Activated naive CD4-positive, alpha-beta T cell treated with anti-CD3 and anti-CD28 coated beads, Interleukin-2, amount 50 U/mL, for 24 hours (primary cell): ENCODE measurements at regions not wholly inside any gene's neighbourhood (a gene's known extent, or its start where the extent isn't known, plus 50 kb on each side); places are given as distances from the start of the nearest gene placed in this dataset.
"Not testable (repeated sequence)": the region's sequence is repeated elsewhere in the genome, so short reads cannot be mapped to it uniquely, and the experiment has no call there.

Source experiments
- H3K27ac Mint-ChIP-seq: one replicate; pipeline ENCODE4 v1.8.0; 2021; ENCODE audit warnings: mild to moderate bottlenecking, mixed read lengths
- H3K27me3 Mint-ChIP-seq: one replicate; pipeline ENCODE4 v1.8.0; 2021; ENCODE audit warnings: mixed read lengths
- H3K36me3 Mint-ChIP-seq: one replicate; pipeline ENCODE4 v1.8.0; 2021; ENCODE audit warnings: mixed read lengths
- H3K4me1 Mint-ChIP-seq: one replicate; pipeline ENCODE4 v1.8.0; 2021; ENCODE audit warnings: mixed read lengths
- H3K4me3 Mint-ChIP-seq: one replicate; pipeline ENCODE4 v1.8.0; 2021; ENCODE audit warnings: mild to moderate bottlenecking, mixed read lengths
- H3K9me3 Mint-ChIP-seq: one replicate; pipeline ENCODE4 v1.8.0; 2021; ENCODE audit warnings: mixed read lengths

GRCh38 chr7:131938788-131939187 is 382.4 kb upstream of the PODXL start:
- not testable (repeated sequence) for H3K27ac Mint-ChIP-seq, H3K9me3 Mint-ChIP-seq, H3K27me3 Mint-ChIP-seq, H3K36me3 Mint-ChIP-seq, H3K4me1 Mint-ChIP-seq, H3K4me3 Mint-ChIP-seq

- no peaks in the 10 kb centered on the region for H3K36me3 Mint-ChIP-seq
- H3K27ac Mint-ChIP-seq, result no peak overlapping the region
- no peak overlapping the region for H3K4me3 Mint-ChIP-seq
- no peaks in the 10 kb centered on the region for H3K9me3 Mint-ChIP-seq
- H3K4me1 Mint-ChIP-seq, result no peaks in the 10 kb centered on the region
- peaks cover 2% of the 10 kb centered on the region for H3K27me3 Mint-ChIP-seq
Measured at GRCh38 chr7:131937868-131938267, 381.4 kb upstream of the PODXL start.

- Mint-ChIP-seq H3K27ac (no peak overlapping the region), H3K36me3 (no peaks in the 10 kb centered on the region), H3K9me3 (no peaks in the 10 kb centered on the region), H3K27me3 (no peaks in the 10 kb centered on the region), H3K4me3 (no peak overlapping the region), H3K4me1 (no peaks in the 10 kb centered on the region)
Measured at GRCh38 chr7:131935180-131935579, 378.8 kb upstream of the PODXL start.

DNA sequence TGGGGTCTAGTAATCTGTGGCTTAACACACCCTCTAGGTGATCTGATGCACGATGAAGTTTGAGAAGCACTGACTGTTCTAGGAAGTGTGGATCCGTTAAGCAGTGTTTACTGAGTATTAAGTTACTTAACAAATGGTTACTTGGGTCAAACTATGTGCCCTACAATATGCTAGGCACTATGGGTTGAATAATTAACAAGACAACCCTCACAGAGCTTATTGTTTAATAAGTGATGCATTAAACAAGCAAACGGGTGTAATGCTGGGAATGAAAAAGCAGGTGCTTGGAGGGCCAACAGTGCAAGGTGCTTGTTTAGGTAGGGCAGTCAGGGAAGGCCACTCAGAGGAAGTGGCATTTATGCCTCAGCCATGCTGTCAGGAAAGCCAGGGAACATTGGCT is 378.0 kb upstream of the PODXL start:
- no peak overlapping the region for H3K4me3 Mint-ChIP-seq
- H3K36me3 Mint-ChIP-seq, result no peaks in the 10 kb centered on the region
- H3K9me3 Mint-ChIP-seq, result no peaks in the 10 kb centered on the region
- H3K27ac Mint-ChIP-seq, result no peak overlapping the region
- H3K27me3 Mint-ChIP-seq, result no peaks in the 10 kb centered on the region
- H3K4me1 Mint-ChIP-seq, result no peaks in the 10 kb centered on the region

DNA sequence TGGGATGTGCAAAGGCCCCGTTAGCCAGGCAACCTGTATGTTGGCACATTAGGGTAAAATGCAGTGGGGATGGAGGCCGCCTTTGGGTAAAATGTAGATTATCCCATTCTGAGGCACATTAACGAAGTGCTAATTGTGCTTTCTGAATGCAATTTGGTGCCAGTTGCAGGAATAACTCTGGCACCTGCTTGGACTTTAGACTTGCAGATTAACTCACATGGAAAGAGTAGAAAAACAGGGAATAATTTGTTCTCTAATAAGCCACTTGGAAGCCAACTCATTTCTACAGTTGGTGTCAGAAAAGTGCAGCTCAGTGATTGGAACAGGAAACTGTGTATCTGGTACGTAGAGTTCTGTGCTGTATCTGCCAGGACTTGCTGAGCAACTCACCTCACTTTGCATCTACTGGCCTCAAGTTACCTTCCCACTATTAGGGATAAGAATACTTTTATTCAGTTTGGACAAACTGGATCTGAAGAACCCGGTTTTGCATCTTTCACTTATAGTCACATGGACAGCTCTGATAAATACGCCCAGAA is 377.4 kb upstream of the PODXL start:
- no peaks in the 10 kb centered on the region for H3K36me3 Mint-ChIP-seq
- H3K4me3 Mint-ChIP-seq, result no peak overlapping the region
- H3K9me3 Mint-ChIP-seq, result no peaks in the 10 kb centered on the region
- no peak overlapping the region for H3K27ac Mint-ChIP-seq
- H3K27me3 Mint-ChIP-seq, result no peaks in the 10 kb centered on the region
- H3K4me1 Mint-ChIP-seq, result no peaks in the 10 kb centered on the region

- H3K9me3 Mint-ChIP-seq, H3K4me3 Mint-ChIP-seq, H3K27me3 Mint-ChIP-seq, H3K36me3 Mint-ChIP-seq, H3K4me1 Mint-ChIP-seq, H3K27ac Mint-ChIP-seq: not testable (repeated sequence)
Measured at GRCh38 chr7:131933219-131933618, 376.8 kb upstream of the PODXL start.

DNA sequence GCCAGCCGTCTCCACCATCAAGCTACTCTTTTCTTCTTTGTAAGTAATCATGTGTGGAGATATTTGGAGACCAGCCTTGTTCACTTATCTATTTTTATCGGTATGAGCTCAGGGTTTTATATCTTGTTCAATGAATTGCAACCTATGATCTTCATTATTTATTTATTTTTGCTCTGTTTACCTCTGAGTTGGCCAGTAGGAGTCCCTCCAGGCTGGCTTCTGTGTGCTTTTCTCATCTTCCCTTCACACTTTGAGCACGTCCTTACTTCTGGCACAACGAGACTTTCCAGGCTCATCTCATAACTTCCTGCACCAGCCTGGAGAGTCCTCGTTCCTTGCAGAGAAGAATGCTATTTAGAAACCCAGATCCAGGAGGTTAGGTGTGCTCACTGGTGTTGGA is 375.8 kb upstream of the PODXL start:
- H3K27ac Mint-ChIP-seq, result no peak overlapping the region

DNA sequence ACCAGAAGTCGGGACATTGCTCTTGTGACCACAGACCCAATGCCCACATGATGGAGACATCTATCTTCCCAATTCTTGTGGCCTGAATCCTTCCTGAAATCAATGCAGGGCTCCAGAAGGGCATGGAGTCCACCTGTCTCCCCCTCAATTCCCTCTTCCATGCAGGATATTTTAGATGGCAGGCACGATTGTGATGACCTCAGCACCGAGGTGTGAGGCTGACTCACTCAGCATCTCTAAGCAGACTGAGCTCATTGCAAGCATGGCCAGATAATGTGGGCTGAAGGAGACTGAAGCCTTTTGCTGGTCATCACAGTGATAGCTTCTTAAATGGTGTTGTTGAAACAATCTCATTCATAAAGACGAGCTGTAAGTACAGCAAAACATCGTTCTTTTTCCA is 374.9 kb upstream of the PODXL start:
- H3K4me3 Mint-ChIP-seq, result no peak overlapping the region
- H3K36me3 Mint-ChIP-seq, result no peaks in the 10 kb centered on the region
- H3K9me3 Mint-ChIP-seq, result no peaks in the 10 kb centered on the region
- H3K27me3 Mint-ChIP-seq, result peaks cover 8% of the 10 kb centered on the region
- H3K27ac Mint-ChIP-seq, result no peak overlapping the region
- H3K4me1 Mint-ChIP-seq, result no peaks in the 10 kb centered on the region

More for the DNA sequence above, 375.8 kb upstream of the PODXL start:
- Mint-ChIP-seq H3K27me3 (peaks cover 6% of the 10 kb centered on the region), H3K9me3 (no peaks in the 10 kb centered on the region), H3K4me3 (no peak overlapping the region), H3K36me3 (no peaks in the 10 kb centered on the region), H3K4me1 (no peaks in the 10 kb centered on the region)

DNA sequence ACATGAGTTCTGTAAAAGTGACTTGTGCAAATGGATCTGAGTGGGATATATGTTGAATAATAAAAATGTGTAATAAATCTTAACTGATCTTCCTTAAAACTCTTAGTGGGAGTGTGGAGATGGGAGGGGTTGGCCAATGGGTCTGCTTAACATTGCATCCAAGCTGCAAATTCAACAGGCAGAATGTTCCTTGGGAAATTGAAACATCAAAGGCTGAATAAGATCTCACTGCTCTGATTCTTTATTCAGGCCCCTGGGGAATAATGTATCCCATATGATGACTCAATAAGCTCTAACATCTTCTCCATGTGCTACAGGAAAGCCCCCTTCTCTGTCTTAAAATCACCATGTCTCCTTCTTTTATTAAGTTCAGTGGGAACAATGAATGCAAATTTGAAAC is 373.2 kb upstream of the PODXL start:
- Mint-ChIP-seq H3K4me1 (no peaks in the 10 kb centered on the region), H3K9me3 (no peaks in the 10 kb centered on the region), H3K4me3 (no peak overlapping the region), H3K27ac (no peak overlapping the region), H3K27me3 (peaks cover 8% of the 10 kb centered on the region), H3K36me3 (no peaks in the 10 kb centered on the region)

DNA sequence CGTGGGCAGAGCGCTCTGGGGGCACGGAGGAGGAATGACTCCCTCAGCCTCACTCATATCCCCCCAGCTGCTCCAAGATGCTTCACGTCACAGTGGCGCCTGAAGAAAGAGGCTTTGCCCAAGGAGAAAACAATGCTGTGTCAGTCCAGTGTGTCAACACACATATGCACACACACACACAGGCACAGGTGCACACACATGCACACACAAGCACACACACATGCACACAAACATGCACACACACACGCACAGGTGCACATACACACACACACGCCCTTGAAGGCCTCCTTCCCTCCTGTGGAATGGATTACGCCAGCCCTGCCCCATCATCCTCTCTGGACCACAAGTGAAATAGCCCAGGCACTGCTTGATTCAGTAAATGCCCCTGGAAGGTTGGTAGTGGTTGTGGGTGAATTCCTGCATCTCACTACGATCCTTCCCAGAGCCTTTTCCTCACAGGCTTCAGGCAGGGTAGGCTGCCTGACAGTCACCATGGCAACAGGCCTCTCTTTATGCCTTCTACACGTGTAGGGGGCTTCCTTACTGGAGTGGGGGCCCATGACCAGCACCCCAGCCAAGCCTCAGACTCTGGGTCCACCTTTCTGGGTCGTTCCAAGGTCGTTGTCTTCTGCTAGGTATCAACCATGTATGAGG is 371.5 kb upstream of the PODXL start:
- no peaks in the 10 kb centered on the region for H3K9me3 Mint-ChIP-seq
- H3K36me3 Mint-ChIP-seq, result no peaks in the 10 kb centered on the region
- H3K27ac Mint-ChIP-seq, result no peak overlapping the region
- H3K27me3 Mint-ChIP-seq, result peaks cover 10% of the 10 kb centered on the region
- no peaks in the 10 kb centered on the region for H3K4me1 Mint-ChIP-seq
- H3K4me3 Mint-ChIP-seq, result no peak overlapping the region

- Mint-ChIP-seq H3K36me3 (no peaks in the 10 kb centered on the region), H3K9me3 (no peaks in the 10 kb centered on the region), H3K27ac (no peak overlapping the region), H3K4me1 (no peaks in the 10 kb centered on the region), H3K27me3 (peaks cover 10% of the 10 kb centered on the region), H3K4me3 (no peak overlapping the region)
Measured at GRCh38 chr7:131925636-131926035, 369.2 kb upstream of the PODXL start.

DNA sequence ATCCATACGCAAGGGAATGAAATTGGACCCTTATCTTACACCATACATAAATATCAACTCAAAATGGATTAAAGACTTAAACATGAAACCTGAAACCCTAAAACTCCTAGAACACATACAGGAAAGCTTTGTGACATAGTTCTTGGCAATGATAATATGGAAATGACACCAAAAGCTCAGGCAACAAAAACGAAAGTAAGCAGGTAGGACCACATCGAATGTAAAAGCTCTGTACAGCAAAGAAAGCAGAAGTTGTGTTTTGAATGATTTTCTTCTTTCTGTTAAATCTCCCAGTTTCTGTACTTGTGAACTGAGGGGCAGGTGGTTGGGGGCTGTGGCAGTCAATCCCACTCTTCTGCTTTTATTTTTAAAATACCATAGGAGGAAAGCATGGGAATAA is 368.4 kb upstream of the PODXL start:
- H3K27me3 Mint-ChIP-seq, result peaks cover 10% of the 10 kb centered on the region
- no peaks in the 10 kb centered on the region for H3K36me3 Mint-ChIP-seq
- no peaks in the 10 kb centered on the region for H3K9me3 Mint-ChIP-seq
- no peak overlapping the region for H3K4me3 Mint-ChIP-seq
- H3K4me1 Mint-ChIP-seq, result no peaks in the 10 kb centered on the region
- H3K27ac Mint-ChIP-seq, result no peak overlapping the region

DNA sequence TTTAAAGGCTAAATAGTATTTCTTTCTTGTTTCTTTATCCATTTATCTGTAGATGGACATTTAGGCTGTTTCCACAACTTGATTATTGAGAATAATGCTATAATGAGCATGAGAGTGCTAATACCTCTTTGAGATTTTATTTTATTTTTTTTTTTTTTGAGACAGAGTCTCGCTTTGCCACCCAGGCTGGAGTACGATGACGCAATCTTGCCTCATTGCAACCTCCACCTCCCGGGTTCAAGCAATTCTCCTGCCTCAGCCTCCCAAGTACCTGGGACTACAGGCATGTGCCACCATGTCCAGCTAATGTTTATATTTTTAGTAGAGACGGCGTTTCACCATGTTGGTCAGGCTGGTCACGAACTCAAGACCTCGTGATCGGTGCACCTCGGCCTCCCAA is 366.5 kb upstream of the PODXL start:
- not testable (repeated sequence) for H3K4me1 Mint-ChIP-seq, H3K9me3 Mint-ChIP-seq, H3K4me3 Mint-ChIP-seq, H3K27ac Mint-ChIP-seq, H3K27me3 Mint-ChIP-seq, H3K36me3 Mint-ChIP-seq

- H3K4me1 Mint-ChIP-seq, result no peaks in the 10 kb centered on the region
- no peak overlapping the region for H3K4me3 Mint-ChIP-seq
- no peaks in the 10 kb centered on the region for H3K36me3 Mint-ChIP-seq
- H3K27ac Mint-ChIP-seq, result no peak overlapping the region
- H3K27me3 Mint-ChIP-seq, result peaks cover 2% of the 10 kb centered on the region
- no peaks in the 10 kb centered on the region for H3K9me3 Mint-ChIP-seq
Measured at GRCh38 chr7:131921016-131921415, 364.6 kb upstream of the PODXL start.

DNA sequence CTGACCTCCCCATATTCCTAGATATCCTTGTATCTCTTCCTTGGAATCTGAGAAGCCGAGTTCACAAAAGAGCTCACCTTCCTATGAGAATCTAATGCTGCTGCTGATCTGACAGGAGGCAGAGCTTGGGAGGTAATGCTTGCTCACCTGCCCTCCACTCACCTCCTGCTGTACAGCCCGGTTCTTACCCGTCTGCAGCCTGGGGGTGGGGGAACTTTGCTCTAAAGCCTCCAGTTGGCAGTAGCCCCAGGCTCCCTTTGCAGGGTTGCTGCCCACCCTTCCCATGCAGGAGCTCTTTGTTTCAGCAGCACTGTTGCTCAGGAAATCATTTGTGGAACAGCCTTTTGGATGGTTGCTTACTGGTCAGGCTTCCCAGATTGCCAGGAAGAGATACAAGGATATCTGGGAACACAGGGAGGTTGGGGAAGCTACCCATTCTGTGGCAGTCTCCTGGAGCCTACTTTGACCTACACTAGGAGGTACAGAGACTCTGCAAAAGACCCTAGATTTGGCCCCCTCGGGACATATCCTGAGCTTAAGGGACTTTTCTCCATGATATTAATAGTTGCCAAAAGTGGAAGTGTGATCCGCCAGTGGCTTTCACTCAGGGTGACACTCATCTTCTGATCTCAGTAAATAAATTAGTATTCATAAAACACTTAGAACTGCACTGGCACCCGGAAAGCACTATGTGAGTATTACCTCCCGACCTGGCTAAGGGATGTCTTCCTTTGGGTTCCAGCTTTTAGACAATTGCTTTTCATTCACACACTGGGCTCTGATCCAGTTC is 363.7 kb upstream of the PODXL start:
- H3K4me1 Mint-ChIP-seq, result no peaks in the 10 kb centered on the region
- no peak overlapping the region for H3K4me3 Mint-ChIP-seq
- H3K27me3 Mint-ChIP-seq, result peaks cover 2% of the 10 kb centered on the region
- H3K27ac Mint-ChIP-seq, result no peak overlapping the region
- no peaks in the 10 kb centered on the region for H3K9me3 Mint-ChIP-seq
- no peaks in the 10 kb centered on the region for H3K36me3 Mint-ChIP-seq

GRCh38 chr7:131911112-131911511 is 354.7 kb upstream of the PODXL start:
- no peaks in the 10 kb centered on the region for H3K4me1 Mint-ChIP-seq
- peaks cover 10% of the 10 kb centered on the region for H3K9me3 Mint-ChIP-seq
- H3K36me3 Mint-ChIP-seq, result peaks cover 1% of the 10 kb centered on the region
- no peak overlapping the region for H3K4me3 Mint-ChIP-seq
- H3K27me3 Mint-ChIP-seq, result peaks cover 32% of the 10 kb centered on the region
- H3K27ac Mint-ChIP-seq, result no peak overlapping the region
